ENCODE measurements at regions not wholly inside any gene's neighbourhood (a gene's known extent, or its start where the extent isn't known, plus 50 kb on each side); places are given as distances from the start of the nearest gene placed in this dataset.

- no TSS peak for BruUV-seq (replicated peaks)
- Histone ChIP-seq H3K4me3 (no peak overlapping the region), H3K27me3 (ENCODE audit: insufficient read depth, low read depth) (peaks cover 98% of the 10 kb centered on the region), H3F3A (ENCODE audit: insufficient read depth, low read depth) (no peaks in the 10 kb centered on the region), H3K4me1 (replicated peaks; ENCODE audit: insufficient read depth) (no peaks in the 10 kb centered on the region), H4K20me1 (ENCODE audit: insufficient read depth) (no peaks in the 10 kb centered on the region), H3K79me2 (ENCODE audit: low read depth) (no peaks in the 10 kb centered on the region), H3K9me2 (ENCODE audit: insufficient read depth) (no peaks in the 10 kb centered on the region), H3K27ac (no peak overlapping the region), H3K9me3 (ENCODE audit: insufficient read depth, low read depth) (peaks cover 4% of the 10 kb centered on the region), H3K36me3 (ENCODE audit: low read depth) (no peaks in the 10 kb centered on the region), H2AFZ (no peak overlapping the region), H3K4me2 (no peak overlapping the region)
- DNase-seq: no peak
- ChIA-PET CTCF (no interaction called here), POLR2A (ENCODE audit: unreplicated experiment) (no interaction called here)
- intact Hi-C loops (cut with micrococcal nuclease; ENCODE audit: unreplicated experiment): no loop called here
- no peak for TF ChIP-seq EZH2 (IDR thresholded peaks at IDR 0.05; ENCODE audit: low read depth)
- TF ChIP-seq CTCF (conservative IDR thresholded peaks at IDR 0.05): no peak
These were observed 185.6 kb upstream of the C14orf180 start for GRCh38 chr14:104393898-104394381.

GRCh38 chr14:104394409-104394851, 185.1 kb upstream of the C14orf180 start:
- peaks cover 4% of the 10 kb centered on the region for H3K9me3 ChIP-seq (ENCODE audit: insufficient read depth, low read depth)
- no peak overlapping the region for H3K4me2 ChIP-seq
- no peaks in the 10 kb centered on the region for H3F3A ChIP-seq (ENCODE audit: insufficient read depth, low read depth)
- no peaks in the 10 kb centered on the region for H3K4me1 ChIP-seq (replicated peaks; ENCODE audit: insufficient read depth)
- TF ChIP-seq EZH2 (IDR thresholded peaks at IDR 0.05; ENCODE audit: low read depth) (no peak), CTCF (conservative IDR thresholded peaks at IDR 0.05) (no peak)
- no peak overlapping the region for H3K27ac ChIP-seq
- peaks cover 98% of the 10 kb centered on the region for H3K27me3 ChIP-seq (ENCODE audit: insufficient read depth, low read depth)
- H2AFZ ChIP-seq: no peak overlapping the region
- H3K9me2 ChIP-seq (ENCODE audit: insufficient read depth): no peaks in the 10 kb centered on the region
- no peak overlapping the region for H3K4me3 ChIP-seq
- H4K20me1 ChIP-seq (ENCODE audit: insufficient read depth): no peaks in the 10 kb centered on the region
- no peaks in the 10 kb centered on the region for H3K36me3 ChIP-seq (ENCODE audit: low read depth)
- no peaks in the 10 kb centered on the region for H3K79me2 ChIP-seq (ENCODE audit: low read depth)
- ChIA-PET POLR2A (ENCODE audit: unreplicated experiment) (no interaction called here), CTCF (no interaction called here)
- no TSS peak for BruUV-seq (replicated peaks)
- intact Hi-C loops (cut with micrococcal nuclease; ENCODE audit: unreplicated experiment): no loop called here
- DNase-seq: no peak

- TF ChIP-seq CTCF (conservative IDR thresholded peaks at IDR 0.05) (no peak), EZH2 (IDR thresholded peaks at IDR 0.05; ENCODE audit: low read depth) (no peak)
- H3K4me2 ChIP-seq: no peak overlapping the region
- ChIA-PET CTCF (no interaction called here), POLR2A (ENCODE audit: unreplicated experiment) (interaction anchor here (0.6 kb wide), 1 partner anchor 100 kb away, joined by 7 read pairs; no protein-coding TSS in a partner anchor)
- no peaks in the 10 kb centered on the region for H3K4me1 ChIP-seq (replicated peaks; ENCODE audit: insufficient read depth)
- intact Hi-C loops (cut with micrococcal nuclease; ENCODE audit: unreplicated experiment): no loop called here
- H3K79me2 ChIP-seq (ENCODE audit: low read depth): no peaks in the 10 kb centered on the region
- no peak overlapping the region for H3K4me3 ChIP-seq
- no peak overlapping the region for H3K27ac ChIP-seq
- H3K9me2 ChIP-seq (ENCODE audit: insufficient read depth): no peaks in the 10 kb centered on the region
- peaks cover 4% of the 10 kb centered on the region for H3K9me3 ChIP-seq (ENCODE audit: insufficient read depth, low read depth)
- H2AFZ ChIP-seq: no peak overlapping the region
- peaks cover 98% of the 10 kb centered on the region for H3K27me3 ChIP-seq (ENCODE audit: insufficient read depth, low read depth)
- no peak for DNase-seq
- H3K36me3 ChIP-seq (ENCODE audit: low read depth): no peaks in the 10 kb centered on the region
- no peaks in the 10 kb centered on the region for H3F3A ChIP-seq (ENCODE audit: insufficient read depth, low read depth)
- no TSS peak for BruUV-seq (replicated peaks)
- H4K20me1 ChIP-seq (ENCODE audit: insufficient read depth): no peaks in the 10 kb centered on the region
These were observed 184.3 kb upstream of the C14orf180 start for GRCh38 chr14:104395276-104395675.
